Prostate gland (tissue), 2 donors: ENCODE measurements at regions not wholly inside any gene's neighbourhood (a gene's known extent, or its start where the extent isn't known, plus 50 kb on each side); places are given as distances from the start of the nearest gene placed in this dataset.

ENCODE experiments used
- CTCF ChIP-seq, 4 experiments: fragments of 200-600 bp in 2 of 4; fragments of 450-650 bp in 2 of 4; sonication (generic) in 2 of 4; IDR thresholded peaks; 1 replicate in 3 of 4; 2 replicates in 1 of 4; pipeline ENCODE4 v1.5.1; 2016 to 2019; ENCODE audit warnings: antibody characterized with exemption in 4 of 4, mild to moderate bottlenecking in 2 of 4, moderate library complexity in 2 of 4
- POLR2A ChIP-seq: fragments of 450-650 bp; IDR thresholded peaks from one replicate; pipeline ENCODE4 v1.6.1; 2016; ENCODE audit warnings: antibody characterized with exemption, mild to moderate bottlenecking
- POLR2AphosphoS5 ChIP-seq: sonication (generic); formaldehyde crosslinking; IDR thresholded peaks from one replicate; pipeline ENCODE4 v1.6.1; 2017; ENCODE audit warnings: antibody characterized with exemption

- TF ChIP-seq POLR2A (no peak), CTCF (IDR thresholded peaks at IDR 0.05) (no peak), POLR2AphosphoS5 (no peak)
Measured at GRCh38 chr1:117719004-117719403, 113.2 kb downstream of the TENT5C start.
